Liver (tissue), 3 donors: ENCODE measurements at regions not wholly inside any gene's neighbourhood (a gene's known extent, or its start where the extent isn't known, plus 50 kb on each side); places are given as distances from the start of the nearest gene placed in this dataset.

ENCODE experiments used
- FOXA1 ChIP-seq: IDR thresholded peaks from 2 replicates; pipeline ENCODE4 v1.6.1; 2016; ENCODE audit warnings: antibody characterized with exemption
- FOXA2 ChIP-seq: IDR thresholded peaks from 2 replicates; pipeline ENCODE4 v1.6.1; 2016; ENCODE audit warnings: antibody characterized with exemption
- GABPA ChIP-seq, 2 donors: IDR thresholded peaks in 1 of 2; conservative IDR thresholded peaks in 1 of 2; 2 replicates each; pipeline ENCODE4 v1.6.1; 2016; ENCODE audit warnings: antibody characterized with exemption in 2 of 2, mild to moderate bottlenecking in 1 of 2, moderate library complexity in 1 of 2
- JUND ChIP-seq, 2 donors: IDR thresholded peaks; 2 replicates each; pipeline ENCODE4 v1.6.1; 2016; ENCODE audit warnings: antibody characterized with exemption in 2 of 2
- RAD21 ChIP-seq, 2 donors: IDR thresholded peaks; 2 replicates each; pipeline ENCODE4 v1.6.1; 2016; ENCODE audit warnings: antibody characterized with exemption in 2 of 2, mild to moderate bottlenecking in 2 of 2
- RXRA ChIP-seq, 2 donors: IDR thresholded peaks; 2 replicates each; pipeline ENCODE4 v1.6.1; 2017 to 2018; ENCODE audit warnings: antibody characterized with exemption in 2 of 2, mild to moderate bottlenecking in 1 of 2
- SP1 ChIP-seq: IDR thresholded peaks from 2 replicates; pipeline ENCODE4 v1.6.1; 2018; ENCODE audit warnings: antibody characterized with exemption, mild to moderate bottlenecking
- TAF1 ChIP-seq: conservative IDR thresholded peaks from 2 replicates; pipeline ENCODE4 v1.6.1; 2016; ENCODE audit warnings: antibody characterized with exemption, mild to moderate bottlenecking
- YY1 ChIP-seq: IDR thresholded peaks from 2 replicates; pipeline ENCODE4 v1.6.1; 2016; ENCODE audit warnings: antibody characterized with exemption, mild to moderate bottlenecking
- TF ChIP-seq, protein P1 (sequence below): fragments of 150-350 bp; IDR thresholded peaks from 2 replicates; pipeline ENCODE4 v1.5.1; 2017; ENCODE audit warnings: improper control_type of control experiment, low read depth, low read length; ENCODE audit not compliant: missing input control
- TF ChIP-seq, protein P2 (sequence below): IDR thresholded peaks from 2 replicates; pipeline ENCODE4 v1.6.1; 2016; ENCODE audit warnings: antibody characterized with exemption, mild to moderate bottlenecking
- TF ChIP-seq, protein P3 (sequence below): IDR thresholded peaks from 2 replicates; pipeline ENCODE4 v1.6.1; 2016; ENCODE audit warnings: antibody characterized with exemption
- TF ChIP-seq, protein P4 (sequence below): IDR thresholded peaks from 2 replicates; pipeline ENCODE4 v1.6.1; 2016; ENCODE audit warnings: antibody characterized with exemption
- donor health status: healthy.
- donor health status: healthy.

DNA sequence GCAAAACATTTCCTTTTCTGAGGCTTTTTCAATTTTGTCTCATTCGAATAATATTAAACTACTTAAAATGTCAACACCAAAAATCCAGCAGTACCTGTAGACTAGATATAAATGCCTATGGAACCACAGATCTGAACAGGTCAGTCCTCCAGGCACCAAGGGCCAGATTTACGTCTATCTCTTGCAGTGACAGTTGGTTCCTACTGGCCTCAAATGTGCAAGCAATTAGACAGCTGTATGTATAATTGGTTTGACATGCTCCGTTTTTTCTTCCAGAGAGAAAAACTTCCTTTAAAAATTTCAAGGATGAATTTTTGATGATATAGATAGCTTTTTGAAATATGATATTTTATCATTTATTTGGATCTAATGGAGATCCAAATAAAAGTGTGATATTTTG lies 443.8 kb upstream of the POU3F3 start:
- no peak for TF ChIP-seq RAD21 (IDR thresholded peaks at IDR 0.05)
- no peak for TF ChIP-seq RXRA (IDR thresholded peaks at IDR 0.05)
- TF ChIP-seq, protein P1, sequence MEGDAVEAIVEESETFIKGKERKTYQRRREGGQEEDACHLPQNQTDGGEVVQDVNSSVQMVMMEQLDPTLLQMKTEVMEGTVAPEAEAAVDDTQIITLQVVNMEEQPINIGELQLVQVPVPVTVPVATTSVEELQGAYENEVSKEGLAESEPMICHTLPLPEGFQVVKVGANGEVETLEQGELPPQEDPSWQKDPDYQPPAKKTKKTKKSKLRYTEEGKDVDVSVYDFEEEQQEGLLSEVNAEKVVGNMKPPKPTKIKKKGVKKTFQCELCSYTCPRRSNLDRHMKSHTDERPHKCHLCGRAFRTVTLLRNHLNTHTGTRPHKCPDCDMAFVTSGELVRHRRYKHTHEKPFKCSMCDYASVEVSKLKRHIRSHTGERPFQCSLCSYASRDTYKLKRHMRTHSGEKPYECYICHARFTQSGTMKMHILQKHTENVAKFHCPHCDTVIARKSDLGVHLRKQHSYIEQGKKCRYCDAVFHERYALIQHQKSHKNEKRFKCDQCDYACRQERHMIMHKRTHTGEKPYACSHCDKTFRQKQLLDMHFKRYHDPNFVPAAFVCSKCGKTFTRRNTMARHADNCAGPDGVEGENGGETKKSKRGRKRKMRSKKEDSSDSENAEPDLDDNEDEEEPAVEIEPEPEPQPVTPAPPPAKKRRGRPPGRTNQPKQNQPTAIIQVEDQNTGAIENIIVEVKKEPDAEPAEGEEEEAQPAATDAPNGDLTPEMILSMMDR, result no peak
- no peak for TF ChIP-seq SP1
- TF ChIP-seq JUND (IDR thresholded peaks at IDR 0.05), result no peak
- TF ChIP-seq YY1, result no peak
- TF ChIP-seq, protein P2, sequence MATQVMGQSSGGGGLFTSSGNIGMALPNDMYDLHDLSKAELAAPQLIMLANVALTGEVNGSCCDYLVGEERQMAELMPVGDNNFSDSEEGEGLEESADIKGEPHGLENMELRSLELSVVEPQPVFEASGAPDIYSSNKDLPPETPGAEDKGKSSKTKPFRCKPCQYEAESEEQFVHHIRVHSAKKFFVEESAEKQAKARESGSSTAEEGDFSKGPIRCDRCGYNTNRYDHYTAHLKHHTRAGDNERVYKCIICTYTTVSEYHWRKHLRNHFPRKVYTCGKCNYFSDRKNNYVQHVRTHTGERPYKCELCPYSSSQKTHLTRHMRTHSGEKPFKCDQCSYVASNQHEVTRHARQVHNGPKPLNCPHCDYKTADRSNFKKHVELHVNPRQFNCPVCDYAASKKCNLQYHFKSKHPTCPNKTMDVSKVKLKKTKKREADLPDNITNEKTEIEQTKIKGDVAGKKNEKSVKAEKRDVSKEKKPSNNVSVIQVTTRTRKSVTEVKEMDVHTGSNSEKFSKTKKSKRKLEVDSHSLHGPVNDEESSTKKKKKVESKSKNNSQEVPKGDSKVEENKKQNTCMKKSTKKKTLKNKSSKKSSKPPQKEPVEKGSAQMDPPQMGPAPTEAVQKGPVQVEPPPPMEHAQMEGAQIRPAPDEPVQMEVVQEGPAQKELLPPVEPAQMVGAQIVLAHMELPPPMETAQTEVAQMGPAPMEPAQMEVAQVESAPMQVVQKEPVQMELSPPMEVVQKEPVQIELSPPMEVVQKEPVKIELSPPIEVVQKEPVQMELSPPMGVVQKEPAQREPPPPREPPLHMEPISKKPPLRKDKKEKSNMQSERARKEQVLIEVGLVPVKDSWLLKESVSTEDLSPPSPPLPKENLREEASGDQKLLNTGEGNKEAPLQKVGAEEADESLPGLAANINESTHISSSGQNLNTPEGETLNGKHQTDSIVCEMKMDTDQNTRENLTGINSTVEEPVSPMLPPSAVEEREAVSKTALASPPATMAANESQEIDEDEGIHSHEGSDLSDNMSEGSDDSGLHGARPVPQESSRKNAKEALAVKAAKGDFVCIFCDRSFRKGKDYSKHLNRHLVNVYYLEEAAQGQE, result no peak
- TF ChIP-seq TAF1, result no peak
- TF ChIP-seq, protein P3, sequence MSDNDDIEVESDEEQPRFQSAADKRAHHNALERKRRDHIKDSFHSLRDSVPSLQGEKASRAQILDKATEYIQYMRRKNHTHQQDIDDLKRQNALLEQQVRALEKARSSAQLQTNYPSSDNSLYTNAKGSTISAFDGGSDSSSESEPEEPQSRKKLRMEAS, result no peak
- TF ChIP-seq GABPA (IDR thresholded peaks at IDR 0.05 in 1 of 2, conservative IDR thresholded peaks at IDR 0.05 in 1 of 2), result no peak
- TF ChIP-seq FOXA2, result no peak
- no peak for TF ChIP-seq FOXA1
- TF ChIP-seq, protein P4, sequence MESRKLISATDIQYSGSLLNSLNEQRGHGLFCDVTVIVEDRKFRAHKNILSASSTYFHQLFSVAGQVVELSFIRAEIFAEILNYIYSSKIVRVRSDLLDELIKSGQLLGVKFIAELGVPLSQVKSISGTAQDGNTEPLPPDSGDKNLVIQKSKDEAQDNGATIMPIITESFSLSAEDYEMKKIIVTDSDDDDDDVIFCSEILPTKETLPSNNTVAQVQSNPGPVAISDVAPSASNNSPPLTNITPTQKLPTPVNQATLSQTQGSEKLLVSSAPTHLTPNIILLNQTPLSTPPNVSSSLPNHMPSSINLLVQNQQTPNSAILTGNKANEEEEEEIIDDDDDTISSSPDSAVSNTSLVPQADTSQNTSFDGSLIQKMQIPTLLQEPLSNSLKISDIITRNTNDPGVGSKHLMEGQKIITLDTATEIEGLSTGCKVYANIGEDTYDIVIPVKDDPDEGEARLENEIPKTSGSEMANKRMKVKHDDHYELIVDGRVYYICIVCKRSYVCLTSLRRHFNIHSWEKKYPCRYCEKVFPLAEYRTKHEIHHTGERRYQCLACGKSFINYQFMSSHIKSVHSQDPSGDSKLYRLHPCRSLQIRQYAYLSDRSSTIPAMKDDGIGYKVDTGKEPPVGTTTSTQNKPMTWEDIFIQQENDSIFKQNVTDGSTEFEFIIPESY, result no peak
